DND-41 (cell line): ENCODE measurements at regions not wholly inside any gene's neighbourhood (a gene's known extent, or its start where the extent isn't known, plus 50 kb on each side); places are given as distances from the start of the nearest gene placed in this dataset.

Experiments used
- ATAC-seq: fragments of 200-7000 bp; cut with Tn5 transposase; 3 replicates; pipeline ENCODE4 v1.9.1; 2021; ENCODE audit warnings: low read depth; ENCODE audit not compliant: insufficient read depth
- DNase-seq: peaks from one replicate; pipeline ENCODE4 v3.0.0-alpha.2; 2020
- H2AFZ ChIP-seq: 2 replicates; pipeline ENCODE4 v1.6.0; 2012; ENCODE audit warnings: low read depth, low read length
- H3K27ac ChIP-seq: 2 replicates; pipeline ENCODE4 v1.5.1; 2012; ENCODE audit warnings: low read length, inconsistent platforms
- H3K27me3 ChIP-seq: fragments of 200-600 bp; sonication (generic); 2 replicates; pipeline ENCODE4 v1.6.0; 2012; ENCODE audit warnings: low read length, mild to moderate bottlenecking, inconsistent platforms; ENCODE audit not compliant: insufficient read depth, poor library complexity
- H3K36me3 ChIP-seq: 2 replicates; pipeline ENCODE4 v1.5.1; 2012; ENCODE audit warnings: low read length, inconsistent platforms; ENCODE audit not compliant: insufficient read depth
- H3K4me1 ChIP-seq: 2 replicates; pipeline ENCODE4 v1.5.1; 2012; ENCODE audit warnings: mild to moderate bottlenecking, low read length; ENCODE audit not compliant: insufficient read depth
- H3K4me2 ChIP-seq: 2 replicates; pipeline ENCODE4 v1.6.0; 2012; ENCODE audit warnings: mild to moderate bottlenecking, moderate library complexity, low read length, inconsistent platforms; ENCODE audit not compliant: insufficient read depth
- H3K4me3 ChIP-seq, 2 experiments: fragments of 200-600 bp in 1 of 2; shearing (Covaris generic) in 1 of 2; 2 replicates each; pipeline ENCODE4 v1.5.1; 2012 to 2016; ENCODE audit warnings: inconsistent platforms in 2 of 2, low read length in 2 of 2, mild to moderate bottlenecking in 2 of 2, low read depth in 1 of 2, moderate library complexity in 1 of 2
- H3K79me2 ChIP-seq: 2 replicates; pipeline ENCODE4 v1.6.0; 2012; ENCODE audit warnings: low read length, inconsistent platforms; ENCODE audit not compliant: insufficient read depth
- H3K9ac ChIP-seq: 2 replicates; pipeline ENCODE4 v1.6.0; 2012; ENCODE audit warnings: low read depth, mild to moderate bottlenecking, inconsistent platforms, low read length, moderate library complexity
- H3K9me3 ChIP-seq: 2 replicates; pipeline ENCODE4 v1.5.1; 2012; ENCODE audit warnings: low read length, moderate library complexity, mild to moderate bottlenecking, inconsistent platforms; ENCODE audit not compliant: insufficient read depth, severe bottlenecking
- H4K20me1 ChIP-seq: 2 replicates; pipeline ENCODE4 v1.6.0; 2012; ENCODE audit warnings: low read length; ENCODE audit not compliant: insufficient read depth
- EZH2 ChIP-seq: IDR thresholded peaks from 3 replicates; pipeline ENCODE4 v1.6.1; 2012; ENCODE audit warnings: borderline replicate concordance, low read depth, mild to moderate bottlenecking, moderate library complexity, low read length, inconsistent platforms; ENCODE audit not compliant: severe bottlenecking
- TF ChIP-seq, protein P1 (sequence below): IDR thresholded peaks from 2 replicates; pipeline ENCODE4 v1.5.1; 2012; ENCODE audit warnings: borderline replicate concordance, low read length, moderate library complexity, mild to moderate bottlenecking; ENCODE audit not compliant: poor library complexity, severe bottlenecking; ENCODE audit errors: extremely low read depth

DNA sequence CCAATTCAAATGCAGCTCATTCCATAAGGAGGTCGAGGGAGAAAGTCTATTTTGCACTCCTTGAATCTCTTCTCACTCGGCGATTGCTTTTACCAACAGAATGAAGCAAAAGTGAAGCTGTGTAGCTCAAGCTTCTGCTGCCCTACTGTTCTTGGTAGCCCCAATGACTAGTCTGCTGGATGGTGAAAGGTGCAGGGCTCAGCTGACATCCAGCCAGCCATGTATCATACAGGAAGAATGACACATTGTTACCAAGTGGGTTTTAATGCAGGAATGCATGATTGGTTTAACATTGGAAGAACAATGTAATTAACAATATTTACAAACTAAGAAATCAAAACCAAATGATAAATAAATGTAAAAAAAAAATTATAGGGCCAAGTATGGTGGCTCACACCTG, 286.2 kb upstream of the HSFY2 start:
- H3K79me2 ChIP-seq = no peaks in the 10 kb centered on the region
- no peak overlapping the region for H3K4me2 ChIP-seq
- H2AFZ ChIP-seq = no peak overlapping the region
- H3K9me3 ChIP-seq = no peaks in the 10 kb centered on the region
- no peak for TF ChIP-seq EZH2
- TF ChIP-seq, protein P1, sequence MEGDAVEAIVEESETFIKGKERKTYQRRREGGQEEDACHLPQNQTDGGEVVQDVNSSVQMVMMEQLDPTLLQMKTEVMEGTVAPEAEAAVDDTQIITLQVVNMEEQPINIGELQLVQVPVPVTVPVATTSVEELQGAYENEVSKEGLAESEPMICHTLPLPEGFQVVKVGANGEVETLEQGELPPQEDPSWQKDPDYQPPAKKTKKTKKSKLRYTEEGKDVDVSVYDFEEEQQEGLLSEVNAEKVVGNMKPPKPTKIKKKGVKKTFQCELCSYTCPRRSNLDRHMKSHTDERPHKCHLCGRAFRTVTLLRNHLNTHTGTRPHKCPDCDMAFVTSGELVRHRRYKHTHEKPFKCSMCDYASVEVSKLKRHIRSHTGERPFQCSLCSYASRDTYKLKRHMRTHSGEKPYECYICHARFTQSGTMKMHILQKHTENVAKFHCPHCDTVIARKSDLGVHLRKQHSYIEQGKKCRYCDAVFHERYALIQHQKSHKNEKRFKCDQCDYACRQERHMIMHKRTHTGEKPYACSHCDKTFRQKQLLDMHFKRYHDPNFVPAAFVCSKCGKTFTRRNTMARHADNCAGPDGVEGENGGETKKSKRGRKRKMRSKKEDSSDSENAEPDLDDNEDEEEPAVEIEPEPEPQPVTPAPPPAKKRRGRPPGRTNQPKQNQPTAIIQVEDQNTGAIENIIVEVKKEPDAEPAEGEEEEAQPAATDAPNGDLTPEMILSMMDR = no peak
- H3K4me3 ChIP-seq = no peak overlapping the region
- no peak overlapping the region for H3K27ac ChIP-seq
- no peaks in the 10 kb centered on the region for H3K4me1 ChIP-seq
- ATAC-seq (no peak), DNase-seq (no peak)
- no peaks in the 10 kb centered on the region for H3K27me3 ChIP-seq
- no peaks in the 10 kb centered on the region for H3K36me3 ChIP-seq
- H3K9ac ChIP-seq = no peak overlapping the region
- H4K20me1 ChIP-seq = no peaks in the 10 kb centered on the region

- Histone ChIP-seq H3K4me2 (no peak overlapping the region), H3K27me3 (no peaks in the 10 kb centered on the region), H3K4me3 (no peak overlapping the region), H3K79me2 (no peaks in the 10 kb centered on the region), H4K20me1 (no peaks in the 10 kb centered on the region), H3K36me3 (no peaks in the 10 kb centered on the region), H3K9ac (no peak overlapping the region), H3K27ac (no peak overlapping the region), H3K9me3 (no peaks in the 10 kb centered on the region), H2AFZ (no peak overlapping the region), H3K4me1 (no peaks in the 10 kb centered on the region)
- DNase-seq (no peak), ATAC-seq (no peak)
- TF ChIP-seq, protein P1 = no peak
- no peak for TF ChIP-seq EZH2
Measured at GRCh38 chrY:19058831-19059370, 285.4 kb upstream of the HSFY2 start.

DNA sequence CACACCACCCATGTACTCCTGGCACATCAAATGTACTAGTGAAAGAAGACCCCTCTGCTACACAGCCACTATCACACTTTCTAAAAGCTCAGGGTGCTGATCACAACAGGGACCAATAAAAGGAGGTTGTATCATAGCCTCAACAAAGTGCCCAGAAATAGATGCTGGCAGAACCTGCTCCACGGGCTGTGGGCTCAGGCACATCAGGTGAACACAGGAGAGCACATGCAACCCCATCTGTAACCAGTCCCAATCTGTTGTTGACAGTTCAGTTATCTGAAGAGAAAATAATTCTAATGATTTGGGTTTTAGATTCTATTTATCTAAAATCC, 282.6 kb upstream of the HSFY2 start:
- no peaks in the 10 kb centered on the region for H3K79me2 ChIP-seq

More for the DNA sequence above, 282.6 kb upstream of the HSFY2 start:
- Histone ChIP-seq H3K36me3 (no peaks in the 10 kb centered on the region), H3K4me1 (no peaks in the 10 kb centered on the region), H4K20me1 (no peaks in the 10 kb centered on the region), H3K4me2 (no peak overlapping the region), H3K9me3 (no peaks in the 10 kb centered on the region), H3K27me3 (no peaks in the 10 kb centered on the region), H3K4me3 (no peak overlapping the region), H2AFZ (no peak overlapping the region), H3K9ac (no peak overlapping the region), H3K27ac (no peak overlapping the region)
- no peak for ATAC-seq
- no peak for TF ChIP-seq EZH2
- TF ChIP-seq, protein P1 = no peak
- no peak for DNase-seq
